ENCODE measurements at regions not wholly inside any gene's neighbourhood (a gene's known extent, or its start where the extent isn't known, plus 50 kb on each side); places are given as distances from the start of the nearest gene placed in this dataset.
"Not testable (repeated sequence)": the region's sequence is repeated elsewhere in the genome, so short reads cannot be mapped to it uniquely, and the experiment has no call there.

GRCh38 chr12:77273898-77274297 lies 208.5 kb upstream of the E2F7 start:
- no peak for DNase-seq (ENCODE audit: low spot score)

GRCh38 chr12:77256956-77257355 lies 191.6 kb upstream of the E2F7 start:
- no peak for DNase-seq (ENCODE audit: low spot score)

- no peak for DNase-seq (ENCODE audit: low spot score)
These were observed 188.0 kb upstream of the E2F7 start for GRCh38 chr12:77253321-77253720.

- DNase-seq (ENCODE audit: low spot score) = no peak
These were observed 186.4 kb upstream of the E2F7 start for GRCh38 chr12:77251799-77252198.

GRCh38 chr12:77249892-77250291 lies 184.5 kb upstream of the E2F7 start:
- DNase-seq (ENCODE audit: low spot score) = no peak

- DNase-seq (ENCODE audit: low spot score) = no peak
These were observed 182.7 kb upstream of the E2F7 start for GRCh38 chr12:77248036-77248435.

- DNase-seq (ENCODE audit: low spot score) = no peak
These were observed 182.2 kb upstream of the E2F7 start for GRCh38 chr12:77247542-77247941.

- DNase-seq (ENCODE audit: low spot score) = no peak
These were observed 178.0 kb upstream of the E2F7 start for GRCh38 chr12:77243345-77243744.

GRCh38 chr12:77239617-77240016 lies 174.2 kb upstream of the E2F7 start:
- no peak for DNase-seq (ENCODE audit: low spot score)

- no peak for DNase-seq (ENCODE audit: low spot score)
These were observed 173.0 kb upstream of the E2F7 start for GRCh38 chr12:77238335-77238734.

- DNase-seq (ENCODE audit: low spot score) = no peak
These were observed 172.5 kb upstream of the E2F7 start for GRCh38 chr12:77237896-77238295.

GRCh38 chr12:77236066-77236465 lies 170.7 kb upstream of the E2F7 start:
- DNase-seq (ENCODE audit: low spot score) = no peak

- no peak for DNase-seq (ENCODE audit: low spot score)
These were observed 166.7 kb upstream of the E2F7 start for GRCh38 chr12:77232045-77232444.

GRCh38 chr12:77231501-77231918 lies 166.1 kb upstream of the E2F7 start:
- DNase-seq (ENCODE audit: low spot score) = no peak

GRCh38 chr12:77229640-77230442 lies 164.5 kb upstream of the E2F7 start:
- no peak for DNase-seq (ENCODE audit: low spot score)

GRCh38 chr12:77228376-77228775 lies 163.0 kb upstream of the E2F7 start:
- DNase-seq (ENCODE audit: low spot score) = no peak

GRCh38 chr12:77226368-77226767 lies 161.0 kb upstream of the E2F7 start:
- no peak for DNase-seq (ENCODE audit: low spot score)

- DNase-seq (ENCODE audit: low spot score) = peak; percentile 2
These were observed 160.0 kb upstream of the E2F7 start for GRCh38 chr12:77225373-77225772.

- no peak for DNase-seq (ENCODE audit: low spot score)
These were observed 159.0 kb upstream of the E2F7 start for GRCh38 chr12:77224346-77224745.

- no peak for DNase-seq (ENCODE audit: low spot score)
These were observed 157.0 kb upstream of the E2F7 start for GRCh38 chr12:77222336-77222735.

GRCh38 chr12:77220586-77220985 lies 155.2 kb upstream of the E2F7 start:
- no peak for DNase-seq (ENCODE audit: low spot score)

GRCh38 chr12:77218278-77218677 lies 152.9 kb upstream of the E2F7 start:
- no peak for DNase-seq (ENCODE audit: low spot score)

- not testable (repeated sequence) for DNase-seq (ENCODE audit: low spot score)
These were observed 150.8 kb upstream of the E2F7 start for GRCh38 chr12:77216136-77216535.

- DNase-seq (ENCODE audit: low spot score) = no peak
These were observed 148.8 kb upstream of the E2F7 start for GRCh38 chr12:77214136-77214535.

Data from HuH-7 (cell line).